ENCODE measurements at regions not wholly inside any gene's neighbourhood (a gene's known extent, or its start where the extent isn't known, plus 50 kb on each side); places are given as distances from the start of the nearest gene placed in this dataset.

GRCh38 chr1:56375326-56375804 lies 204.0 kb downstream of the PLPP3 start:
- no peak for TF ChIP-seq POLR2A (IDR thresholded peaks at IDR 0.05; ENCODE audit: low read length)
- TF ChIP-seq GATA1 (IDR thresholded peaks at IDR 0.05; ENCODE audit: low read depth, low read length), result no peak

Data from erythroblast (primary cell).